Esophagus muscularis mucosa (tissue), 4 donors: ENCODE measurements at regions not wholly inside any gene's neighbourhood (a gene's known extent, or its start where the extent isn't known, plus 50 kb on each side); places are given as distances from the start of the nearest gene placed in this dataset.

Experiments used
- DNase-seq: peaks from one replicate; pipeline ENCODE4 v3.0.0-alpha.2; 2017; ENCODE audit errors: extremely low spot score
- H3K27ac ChIP-seq, 4 donors: fragments of 200-600 bp; sonication (generic); replicated peaks in 1 of 4; 1 replicate in 3 of 4; 2 replicates in 1 of 4; pipeline ENCODE4 v1.5.1; 2016 to 2019; ENCODE audit warnings: mild to moderate bottlenecking in 1 of 4
- H3K27me3 ChIP-seq, 4 donors: fragments of 200-600 bp; sonication (generic); one replicate each; pipeline versions ENCODE4 v1.5.1 to v1.6.0; 2016 to 2019
- H3K36me3 ChIP-seq, 4 donors: fragments of 200-600 bp; sonication (generic); one replicate each; pipeline ENCODE4 v1.5.1; 2016 to 2019
- H3K4me1 ChIP-seq, 4 donors: fragments of 200-600 bp; sonication (generic); one replicate each; pipeline ENCODE4 v1.5.1; 2016 to 2019
- H3K4me3 ChIP-seq, 4 donors: fragments of 200-600 bp; sonication (generic); 1 replicate in 2 of 4; 2 replicates in 2 of 4; pipeline ENCODE4 v1.5.1; 2016 to 2019; ENCODE audit warnings: mild to moderate bottlenecking in 4 of 4, moderate library complexity in 1 of 4
- H3K9me3 ChIP-seq, 4 donors: fragments of 200-600 bp; sonication (generic); 1 replicate in 3 of 4; 2 replicates in 1 of 4; pipeline ENCODE4 v1.5.1; 2016 to 2019
- CTCF ChIP-seq, 3 experiments: fragments of 200-600 bp in 2 of 3; fragments of 450-650 bp in 1 of 3; sonication (generic) in 2 of 3; IDR thresholded peaks; one replicate each; pipeline ENCODE4 v1.5.1; 2017 to 2019; ENCODE audit warnings: antibody characterized with exemption in 3 of 3, mild to moderate bottlenecking in 2 of 3, moderate library complexity in 1 of 3
- EP300 ChIP-seq: sonication (generic); formaldehyde crosslinking; IDR thresholded peaks from one replicate; pipeline ENCODE4 v1.6.1; 2017; ENCODE audit warnings: antibody characterized with exemption
- POLR2A ChIP-seq: fragments of 450-650 bp; IDR thresholded peaks from one replicate; pipeline ENCODE4 v1.6.1; 2017; ENCODE audit warnings: antibody characterized with exemption, moderate library complexity, mild to moderate bottlenecking, low read depth
- POLR2AphosphoS5 ChIP-seq, 2 donors: sonication (generic); formaldehyde crosslinking; IDR thresholded peaks; one replicate each; pipeline ENCODE4 v1.6.1; 2017; ENCODE audit warnings: antibody characterized with exemption in 2 of 2
- WGBS: methylation state at CpG from one replicate; pipeline ENCODE4 v1.1.5; 2018; 5-methylcytosine and 5-hydroxymethylcytosine counted together
- intact Hi-C: fragments of 100-400 bp; cut with DNase I; formaldehyde crosslinking; loops from one replicate; pipeline ENCODE4 v1.15.1; 2023

- peaks cover 0 to 6% (median 0%) of the 10 kb centered on the region in 4 donors for H3K27me3 ChIP-seq
- WGBS = 95% methylated on average over 4 of the region's 4 CpGs
- no peaks in the 10 kb centered on the region for H3K36me3 ChIP-seq
- peaks cover 0 to 9% (median 0%) of the 10 kb centered on the region in 4 donors for H3K4me1 ChIP-seq
- TF ChIP-seq POLR2A = no peak
- TF ChIP-seq EP300 = no peak
- TF ChIP-seq POLR2AphosphoS5 (IDR thresholded peaks at IDR 0.05) = no peak
- TF ChIP-seq CTCF (IDR thresholded peaks at IDR 0.05) = no peak
- H3K4me3 ChIP-seq = no peak overlapping the region
- intact Hi-C loops = no loop called here
- no peak for DNase-seq
- H3K9me3 ChIP-seq = no peaks in the 10 kb centered on the region
- H3K27ac ChIP-seq = no peak overlapping the region
These were observed 243.9 kb downstream of the FOXD2 start for GRCh38 chr1:47681735-47682134.

- Histone ChIP-seq H3K27ac (no peak overlapping the region), H3K36me3 (no peaks in the 10 kb centered on the region), H3K27me3 (peaks cover 0 to 4% (median 0%) of the 10 kb centered on the region in 4 donors), H3K4me1 (peaks cover 0 to 9% (median 0%) of the 10 kb centered on the region in 4 donors), H3K4me3 (no peak overlapping the region), H3K9me3 (no peaks in the 10 kb centered on the region)
- 86% methylated on average over 5 of the region's 7 CpGs for WGBS
- TF ChIP-seq POLR2AphosphoS5 (IDR thresholded peaks at IDR 0.05) = no peak
- no peak for TF ChIP-seq EP300
- TF ChIP-seq CTCF (IDR thresholded peaks at IDR 0.05) = no peak
- intact Hi-C loops = no loop called here
- no peak for DNase-seq
These were observed 244.4 kb downstream of the FOXD2 start for GRCh38 chr1:47682198-47682597.

DNA sequence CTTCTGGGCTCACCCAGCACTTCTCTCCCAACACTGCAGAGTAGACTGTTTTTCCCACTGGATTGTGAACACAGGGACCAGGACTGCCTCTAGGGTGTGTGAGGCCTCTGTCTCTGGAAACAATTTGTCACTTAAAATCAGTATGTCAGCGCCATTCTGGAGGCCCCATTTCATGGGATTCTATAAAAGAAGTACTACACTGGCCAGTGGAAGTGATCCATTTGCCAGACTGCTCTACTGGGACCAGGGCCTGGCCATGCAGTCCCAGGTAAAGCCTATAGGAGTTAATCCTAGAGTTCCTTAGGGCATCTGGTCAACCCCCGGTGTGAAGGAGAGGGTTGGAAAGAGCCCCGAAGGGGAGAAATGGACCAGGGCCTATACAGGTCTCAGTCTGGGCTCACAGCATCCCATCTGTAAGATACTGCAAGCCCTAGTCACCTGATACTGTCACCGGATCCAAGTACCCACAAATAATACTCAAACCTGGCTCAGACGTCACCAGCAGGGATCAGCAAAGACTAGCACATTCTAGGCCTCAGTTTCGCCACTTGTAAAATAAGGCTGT, 245.0 kb downstream of the FOXD2 start:
- Histone ChIP-seq H3K27ac (no peak overlapping the region), H3K4me1 (peaks cover 0 to 9% (median 0%) of the 10 kb centered on the region in 4 donors), H3K4me3 (no peak overlapping the region), H3K36me3 (no peaks in the 10 kb centered on the region), H3K27me3 (peaks cover 0 to 6% (median 1%) of the 10 kb centered on the region in 4 donors), H3K9me3 (no peaks in the 10 kb centered on the region)
- 93% methylated on average over 6 of the region's 6 CpGs for WGBS
- TF ChIP-seq EP300 (no peak), POLR2A (no peak), CTCF (IDR thresholded peaks at IDR 0.05) (no peak), POLR2AphosphoS5 (IDR thresholded peaks at IDR 0.05) (no peak)
- intact Hi-C loops = no loop called here
- no peak for DNase-seq

DNA sequence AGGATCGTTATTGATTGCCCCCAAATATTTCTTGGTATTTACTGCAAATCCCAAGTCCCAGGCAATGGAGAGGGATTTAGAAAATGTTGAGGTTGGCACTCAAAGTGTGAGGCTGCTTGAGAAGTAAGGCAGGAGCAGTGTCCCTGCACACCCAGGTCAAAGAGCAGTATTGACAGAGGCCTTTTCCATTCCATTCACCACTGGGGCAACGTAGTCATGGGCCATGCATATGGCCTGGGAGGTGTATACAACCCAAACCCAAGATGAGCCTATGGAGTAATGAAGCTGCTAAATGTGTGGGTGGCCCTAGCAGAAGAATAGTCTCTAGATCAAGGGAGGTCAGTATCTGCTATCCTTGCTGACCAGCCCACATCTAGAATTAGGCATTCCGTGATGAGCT, 245.6 kb downstream of the FOXD2 start:
- Histone ChIP-seq H3K4me3 (no peak overlapping the region), H3K27me3 (peaks cover 0 to 11% (median 4%) of the 10 kb centered on the region in 4 donors), H3K9me3 (no peaks in the 10 kb centered on the region), H3K27ac (no peak overlapping the region), H3K36me3 (no peaks in the 10 kb centered on the region), H3K4me1 (peaks cover 0 to 9% (median 0%) of the 10 kb centered on the region in 4 donors)
- WGBS = 92% methylated on average over 3 of the region's 3 CpGs
- intact Hi-C loops = no loop called here
- TF ChIP-seq CTCF (IDR thresholded peaks at IDR 0.05) (no peak), EP300 (no peak), POLR2A (no peak), POLR2AphosphoS5 (IDR thresholded peaks at IDR 0.05) (no peak)
- DNase-seq = no peak

- no peaks in the 10 kb centered on the region for H3K9me3 ChIP-seq
- H3K4me3 ChIP-seq = no peak overlapping the region
- H3K27me3 ChIP-seq = peaks cover 0 to 19% (median 6%) of the 10 kb centered on the region in 4 donors
- H3K4me1 ChIP-seq = peaks cover 0 to 9% (median 0%) of the 10 kb centered on the region in 4 donors
- H3K27ac ChIP-seq = no peak overlapping the region
- intact Hi-C loops = no loop called here
- DNase-seq = no peak
- H3K36me3 ChIP-seq = no peaks in the 10 kb centered on the region
- TF ChIP-seq POLR2AphosphoS5 (IDR thresholded peaks at IDR 0.05) (no peak), POLR2A (no peak), CTCF (IDR thresholded peaks at IDR 0.05) (no peak), EP300 (no peak)
- 81% methylated on average over 6 of the region's 6 CpGs for WGBS
These were observed 246.7 kb downstream of the FOXD2 start for GRCh38 chr1:47684518-47684917.
